ENCODE measurements at regions not wholly inside any gene's neighbourhood (a gene's known extent, or its start where the extent isn't known, plus 50 kb on each side); places are given as distances from the start of the nearest gene placed in this dataset.

- Histone ChIP-seq H3K79me2 (ENCODE audit: insufficient read depth, low read depth) (no peaks in the 10 kb centered on the region), H4K20me1 (ENCODE audit: insufficient read depth) (no peaks in the 10 kb centered on the region), H3K27me3 (ENCODE audit: insufficient read depth, low read depth) (no peaks in the 10 kb centered on the region), H2AFZ (ENCODE audit: low read depth) (no peak overlapping the region), H3K27ac (no peak overlapping the region), H3K36me3 (ENCODE audit: insufficient read depth) (no peaks in the 10 kb centered on the region), H3K4me3 (IDR thresholded peaks at IDR 0.05; ENCODE audit: insufficient read depth, low read depth, low read length) (no peak overlapping the region), H3K4me2 (no peak overlapping the region), H3K9ac (no peak overlapping the region), H3K4me1 (ENCODE audit: low read depth, poor library complexity, severe bottlenecking) (no peaks in the 10 kb centered on the region)
- TF ChIP-seq CTCF (conservative IDR thresholded peaks at IDR 0.05; ENCODE audit: low read depth, low read length) = no peak
Measured at GRCh38 chr13:80654638-80655249, 313.8 kb upstream of the SPRY2 start.

DNA sequence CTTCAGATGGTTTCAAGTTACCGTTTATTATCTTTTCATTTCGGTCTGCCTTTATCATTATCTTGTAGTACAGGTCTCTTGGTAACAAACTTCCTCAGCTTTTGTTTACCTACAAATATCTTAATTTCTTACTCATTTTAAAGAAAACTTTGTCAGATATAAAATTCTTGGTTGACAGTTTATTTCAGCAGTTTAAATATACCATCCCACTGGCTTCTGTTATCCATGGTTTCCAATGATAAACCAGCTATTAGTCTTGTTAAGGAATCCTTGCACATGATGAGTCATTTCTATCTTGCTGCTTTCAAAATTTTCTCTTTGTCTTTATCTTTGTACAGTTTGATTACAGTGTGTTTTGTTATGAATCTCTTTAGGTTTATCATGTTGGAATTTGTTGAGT lies 308.3 kb upstream of the SPRY2 start:
- Histone ChIP-seq H4K20me1 (ENCODE audit: insufficient read depth) (no peaks in the 10 kb centered on the region), H3K4me1 (ENCODE audit: low read depth, poor library complexity, severe bottlenecking) (no peaks in the 10 kb centered on the region), H3K27ac (no peak overlapping the region), H3K27me3 (ENCODE audit: insufficient read depth, low read depth) (no peaks in the 10 kb centered on the region), H3K4me3 (IDR thresholded peaks at IDR 0.05; ENCODE audit: insufficient read depth, low read depth, low read length) (no peak overlapping the region), H3K4me2 (no peak overlapping the region), H2AFZ (ENCODE audit: low read depth) (no peak overlapping the region), H3K79me2 (ENCODE audit: insufficient read depth, low read depth) (no peaks in the 10 kb centered on the region), H3K36me3 (ENCODE audit: insufficient read depth) (no peaks in the 10 kb centered on the region), H3K9ac (no peak overlapping the region)
- no peak for TF ChIP-seq CTCF (conservative IDR thresholded peaks at IDR 0.05; ENCODE audit: low read depth, low read length)

GRCh38 chr13:80642641-80643040 lies 301.7 kb upstream of the SPRY2 start:
- no peaks in the 10 kb centered on the region for H3K4me1 ChIP-seq (ENCODE audit: low read depth, poor library complexity, severe bottlenecking)
- no peak for TF ChIP-seq CTCF (conservative IDR thresholded peaks at IDR 0.05; ENCODE audit: low read depth, low read length)
- no peak overlapping the region for H2AFZ ChIP-seq (ENCODE audit: low read depth)
- no peak overlapping the region for H3K9ac ChIP-seq
- H3K79me2 ChIP-seq (ENCODE audit: insufficient read depth, low read depth) = no peaks in the 10 kb centered on the region
- no peak overlapping the region for H3K4me2 ChIP-seq
- no peaks in the 10 kb centered on the region for H4K20me1 ChIP-seq (ENCODE audit: insufficient read depth)
- no peaks in the 10 kb centered on the region for H3K27me3 ChIP-seq (ENCODE audit: insufficient read depth, low read depth)
- no peak overlapping the region for H3K4me3 ChIP-seq (IDR thresholded peaks at IDR 0.05; ENCODE audit: insufficient read depth, low read depth, low read length)
- no peaks in the 10 kb centered on the region for H3K36me3 ChIP-seq (ENCODE audit: insufficient read depth)
- H3K27ac ChIP-seq = no peak overlapping the region

DNA sequence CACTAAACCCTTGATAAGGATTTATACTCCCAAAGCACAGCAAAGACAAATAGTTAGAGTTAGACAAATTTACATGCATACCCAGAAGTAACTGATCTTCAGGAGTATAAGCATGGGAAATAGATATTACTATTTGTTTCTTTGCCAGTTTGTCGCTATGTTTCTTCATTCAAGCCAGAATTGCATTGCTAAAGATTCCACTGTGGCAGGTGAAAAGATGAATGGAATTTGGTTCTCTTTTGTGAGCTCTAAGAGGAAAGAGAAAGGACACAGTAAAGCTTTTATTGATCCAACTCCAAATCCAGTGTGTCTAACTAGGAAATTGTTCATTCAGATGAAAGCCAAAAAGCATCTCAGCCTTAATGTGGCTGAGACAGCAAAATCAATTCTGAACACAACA lies 292.3 kb upstream of the SPRY2 start:
- Histone ChIP-seq H4K20me1 (ENCODE audit: insufficient read depth) (no peaks in the 10 kb centered on the region), H3K9ac (no peak overlapping the region), H3K4me1 (ENCODE audit: low read depth, poor library complexity, severe bottlenecking) (no peaks in the 10 kb centered on the region), H3K27me3 (ENCODE audit: insufficient read depth, low read depth) (no peaks in the 10 kb centered on the region), H3K4me2 (no peak overlapping the region), H3K36me3 (ENCODE audit: insufficient read depth) (no peaks in the 10 kb centered on the region), H3K79me2 (ENCODE audit: insufficient read depth, low read depth) (no peaks in the 10 kb centered on the region), H3K27ac (no peak overlapping the region), H3K4me3 (IDR thresholded peaks at IDR 0.05; ENCODE audit: insufficient read depth, low read depth, low read length) (no peak overlapping the region), H2AFZ (ENCODE audit: low read depth) (no peak overlapping the region)
- no peak for TF ChIP-seq CTCF (conservative IDR thresholded peaks at IDR 0.05; ENCODE audit: low read depth, low read length)

All from KMS-11 (cell line).